ENCODE measurements at regions not wholly inside any gene's neighbourhood (a gene's known extent, or its start where the extent isn't known, plus 50 kb on each side); places are given as distances from the start of the nearest gene placed in this dataset.

- H3K27ac ChIP-seq, result no peak overlapping the region
- no peak overlapping the region for H3K4me3 ChIP-seq
- H3K9me3 ChIP-seq, result no peaks in the 10 kb centered on the region
- 82 to 90% methylated on average over 4 of the region's 4 CpGs for WGBS, 2 donors
- intact Hi-C loops (cut with DNase I), result loop anchor here in 1 of 10 donors (5.0 kb wide), 1 partner anchor 263 kb away; no protein-coding TSS in a partner anchor
- H3K4me1 ChIP-seq, result no peaks in the 10 kb centered on the region
- no peak for DNase-seq
- no peak for TF ChIP-seq CTCF (IDR thresholded peaks at IDR 0.05)
- no peaks in the 10 kb centered on the region for H3K36me3 ChIP-seq
- no peak for ATAC-seq
- H3K27me3 ChIP-seq, result no peaks in the 10 kb centered on the region
Measured at GRCh38 chr1:116224561-116224960, 113.4 kb downstream of the MAB21L3 start.

DNA sequence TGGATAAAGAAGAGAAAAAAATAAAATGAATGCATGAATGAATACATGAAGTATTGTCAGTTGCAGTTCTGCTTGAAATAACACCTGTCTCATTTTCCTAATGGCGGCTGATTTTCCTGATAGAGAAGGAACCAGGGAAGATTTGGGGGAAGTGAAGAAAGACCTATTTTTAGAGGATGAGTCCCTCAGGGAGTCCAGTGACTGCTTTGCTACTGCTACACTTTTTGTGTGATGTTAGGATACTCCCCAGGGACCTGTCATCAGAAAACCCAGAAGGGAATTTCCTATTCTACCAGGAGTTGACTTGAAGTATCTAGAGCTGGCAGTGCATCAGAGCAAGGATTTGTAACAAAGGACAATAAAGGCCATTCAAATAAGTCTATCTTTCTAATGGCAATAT, 114.8 kb downstream of the MAB21L3 start:
- DNase-seq (no peak), ATAC-seq (no peak)
- H3K36me3 ChIP-seq, result no peaks in the 10 kb centered on the region
- H3K27ac ChIP-seq, result no peak overlapping the region
- no peaks in the 10 kb centered on the region for H3K27me3 ChIP-seq
- TF ChIP-seq CTCF (IDR thresholded peaks at IDR 0.05), result no peak
- H3K4me1 ChIP-seq, result no peaks in the 10 kb centered on the region
- intact Hi-C loops (cut with DNase I), result no loop called here
- H3K4me3 ChIP-seq, result no peak overlapping the region
- H3K9me3 ChIP-seq, result no peaks in the 10 kb centered on the region
- 74 to 76% methylated on average over 1 of the region's 1 CpG for WGBS, 2 donors

- DNase-seq (no peak), ATAC-seq (no peak)
- Histone ChIP-seq H3K27me3 (no peaks in the 10 kb centered on the region), H3K9me3 (no peaks in the 10 kb centered on the region), H3K27ac (no peak overlapping the region), H3K4me3 (no peak overlapping the region), H3K4me1 (peaks cover 0 to 6% (median 0%) of the 10 kb centered on the region in 9 donors), H3K36me3 (no peaks in the 10 kb centered on the region)
- TF ChIP-seq CTCF (IDR thresholded peaks at IDR 0.05), result no peak
- WGBS, 2 donors, result 85 to 86% methylated on average over 2 of the region's 2 CpGs
- intact Hi-C loops (cut with DNase I), result no loop called here
Measured at GRCh38 chr1:116228511-116228910, 117.3 kb downstream of the MAB21L3 start.

DNA sequence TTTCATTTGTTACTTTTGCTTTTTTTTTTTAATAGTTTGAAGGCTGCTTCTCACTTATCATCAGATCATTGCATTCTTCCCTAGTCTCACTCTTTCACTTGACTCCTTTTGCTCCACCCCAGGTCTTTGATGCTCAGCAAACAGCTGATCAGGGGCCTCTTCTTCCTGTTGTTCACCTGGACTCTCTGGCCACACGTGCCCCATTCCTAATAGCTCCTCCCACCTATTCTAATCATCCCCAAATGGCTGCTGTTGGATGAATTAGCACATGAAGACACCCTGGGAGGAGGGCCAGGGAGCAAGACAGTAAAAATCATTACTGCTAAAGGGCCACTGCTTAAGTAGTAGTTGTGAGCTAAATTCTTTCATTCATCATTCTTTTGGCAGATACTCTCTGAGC, 119.5 kb downstream of the MAB21L3 start:
- Histone ChIP-seq H3K4me3 (no peak overlapping the region), H3K9me3 (no peaks in the 10 kb centered on the region), H3K27ac (no peak overlapping the region), H3K4me1 (peaks cover 0 to 6% (median 0%) of the 10 kb centered on the region in 9 donors), H3K36me3 (no peaks in the 10 kb centered on the region), H3K27me3 (no peaks in the 10 kb centered on the region)
- DNase-seq (no peak), ATAC-seq (no peak)
- 29 to 44% methylated on average over 1 of the region's 1 CpG for WGBS, 2 donors
- no peak for TF ChIP-seq CTCF (IDR thresholded peaks at IDR 0.05)
- intact Hi-C loops (cut with DNase I), result loop anchor here in 2 of 10 donors (10.0 kb wide), 2 partner anchors 64 to 254 kb away; no protein-coding TSS in a partner anchor

All from heart right ventricle (tissue), 16 donors.